Activated naive CD4-positive, alpha-beta T cell treated with anti-CD3 and anti-CD28 coated beads, Interleukin-2, amount 10 ng/mL, durations not matched to agents 7 days and 5 days (primary cell): ENCODE measurements at regions not wholly inside any gene's neighbourhood (a gene's known extent, or its start where the extent isn't known, plus 50 kb on each side); places are given as distances from the start of the nearest gene placed in this dataset.

Experiments used
- CTCF ChIA-PET: fragments of 350-600 bp; sonication (Branson Sonifier 250); formaldehyde crosslinking; loops from one replicate; lab custom pipeline; 2021; ENCODE audit warnings: antibody characterized with exemption; lab: Charles Lee
- DNase-seq: peaks from one replicate; pipeline ENCODE4 v3.0.0-alpha.2; 2020
- H3K27ac Mint-ChIP-seq: one replicate; pipeline ENCODE4 v1.8.0; 2021; ENCODE audit warnings: mild to moderate bottlenecking, moderate library complexity, mixed read lengths
- H3K27me3 Mint-ChIP-seq: one replicate; pipeline ENCODE4 v1.8.0; 2021; ENCODE audit warnings: mild to moderate bottlenecking, mixed read lengths
- H3K36me3 Mint-ChIP-seq: one replicate; pipeline ENCODE4 v1.8.0; 2021; ENCODE audit warnings: mixed read lengths
- H3K4me1 Mint-ChIP-seq: one replicate; pipeline ENCODE4 v1.8.0; 2021; ENCODE audit warnings: mixed read lengths
- H3K4me3 Mint-ChIP-seq: one replicate; pipeline ENCODE4 v1.8.0; 2021; ENCODE audit warnings: mild to moderate bottlenecking, moderate library complexity, mixed read lengths
- H3K9me3 Mint-ChIP-seq: one replicate; pipeline ENCODE4 v1.8.0; 2021; ENCODE audit warnings: mixed read lengths

DNA sequence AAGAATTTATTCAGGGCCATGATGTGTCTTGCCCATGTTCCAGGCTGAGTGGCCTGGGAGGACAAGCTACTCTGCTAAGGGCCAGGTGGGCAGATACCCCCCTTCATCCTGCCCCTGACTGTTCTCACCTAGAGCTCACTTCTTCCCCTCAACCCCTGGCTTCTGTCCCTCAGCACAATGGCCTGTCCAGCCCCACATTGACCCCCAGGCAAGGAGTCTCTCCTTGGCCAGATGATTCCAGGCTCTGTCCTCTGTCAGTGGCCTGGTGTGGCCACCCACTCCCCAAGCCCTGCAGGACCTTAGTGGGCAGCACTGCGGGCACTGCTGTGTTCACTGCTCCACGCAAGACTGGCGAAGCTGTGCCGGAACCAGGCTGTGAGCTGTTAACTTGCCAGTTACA is 460.0 kb downstream of the MATN1 start:
- no peaks in the 10 kb centered on the region for H3K9me3 Mint-ChIP-seq
- peaks cover 10% of the 10 kb centered on the region for H3K27me3 Mint-ChIP-seq
- no peaks in the 10 kb centered on the region for H3K4me1 Mint-ChIP-seq
- H3K27ac Mint-ChIP-seq, result no peak overlapping the region
- no peak for DNase-seq
- CTCF ChIA-PET, result no interaction called here
- no peak overlapping the region for H3K4me3 Mint-ChIP-seq
- no peaks in the 10 kb centered on the region for H3K36me3 Mint-ChIP-seq

GRCh38 chr1:30262158-30262557 is 461.2 kb downstream of the MATN1 start:
- Mint-ChIP-seq H3K4me1 (no peaks in the 10 kb centered on the region), H3K4me3 (no peak overlapping the region), H3K27ac (no peak overlapping the region), H3K27me3 (peaks cover 7% of the 10 kb centered on the region), H3K36me3 (no peaks in the 10 kb centered on the region), H3K9me3 (no peaks in the 10 kb centered on the region)
- DNase-seq, result no peak
- CTCF ChIA-PET, result no interaction called here

- DNase-seq, result no peak
- H3K4me1 Mint-ChIP-seq, result no peaks in the 10 kb centered on the region
- CTCF ChIA-PET, result no interaction called here
- H3K36me3 Mint-ChIP-seq, result no peaks in the 10 kb centered on the region
- no peaks in the 10 kb centered on the region for H3K9me3 Mint-ChIP-seq
- no peak overlapping the region for H3K4me3 Mint-ChIP-seq
- no peak overlapping the region for H3K27ac Mint-ChIP-seq
- H3K27me3 Mint-ChIP-seq, result peaks cover 4% of the 10 kb centered on the region
Measured at GRCh38 chr1:30260318-30260717, 463.1 kb downstream of the MATN1 start.

- DNase-seq, result no peak
- no peak overlapping the region for H3K27ac Mint-ChIP-seq
- no peaks in the 10 kb centered on the region for H3K4me1 Mint-ChIP-seq
- H3K27me3 Mint-ChIP-seq, result peaks cover 4% of the 10 kb centered on the region
- CTCF ChIA-PET, result no interaction called here
- H3K9me3 Mint-ChIP-seq, result no peaks in the 10 kb centered on the region
- no peaks in the 10 kb centered on the region for H3K36me3 Mint-ChIP-seq
- no peak overlapping the region for H3K4me3 Mint-ChIP-seq
Measured at GRCh38 chr1:30259631-30260030, 463.8 kb downstream of the MATN1 start.

DNA sequence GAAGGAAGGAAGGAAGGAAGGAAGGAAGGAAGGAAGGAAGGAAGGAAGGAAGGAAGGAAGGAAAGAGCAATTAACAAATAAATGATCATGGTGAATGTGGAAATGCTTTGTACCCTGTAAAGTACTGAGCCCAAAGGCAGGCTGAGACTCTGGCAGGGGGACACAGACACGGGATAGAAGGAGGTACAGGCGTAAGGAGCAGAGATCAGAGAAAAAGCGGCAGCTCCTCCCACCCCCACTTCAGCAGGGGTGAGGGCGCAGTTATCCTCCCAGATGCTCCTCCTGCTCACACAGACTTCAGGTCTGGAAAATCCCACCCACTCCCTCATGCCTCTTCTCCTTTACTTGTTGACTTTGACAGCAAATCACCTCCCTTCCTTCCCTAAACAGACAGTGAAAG is 464.5 kb downstream of the MATN1 start:
- Mint-ChIP-seq H3K36me3 (no peaks in the 10 kb centered on the region), H3K9me3 (no peaks in the 10 kb centered on the region), H3K4me1 (no peaks in the 10 kb centered on the region), H3K4me3 (no peak overlapping the region), H3K27ac (no peak overlapping the region), H3K27me3 (peaks cover 4% of the 10 kb centered on the region)
- DNase-seq, result no peak
- CTCF ChIA-PET, result no interaction called here

GRCh38 chr1:30258471-30258870 is 464.9 kb downstream of the MATN1 start:
- CTCF ChIA-PET, result no interaction called here
- Mint-ChIP-seq H3K27me3 (peaks cover 5% of the 10 kb centered on the region), H3K4me1 (no peaks in the 10 kb centered on the region), H3K4me3 (no peak overlapping the region), H3K36me3 (no peaks in the 10 kb centered on the region), H3K9me3 (no peaks in the 10 kb centered on the region), H3K27ac (no peak overlapping the region)
- DNase-seq, result no peak

GRCh38 chr1:30257742-30258380 is 465.5 kb downstream of the MATN1 start:
- Mint-ChIP-seq H3K9me3 (no peaks in the 10 kb centered on the region), H3K27me3 (peaks cover 9% of the 10 kb centered on the region), H3K27ac (no peak overlapping the region), H3K4me3 (no peak overlapping the region), H3K4me1 (no peaks in the 10 kb centered on the region), H3K36me3 (no peaks in the 10 kb centered on the region)
- CTCF ChIA-PET, result interaction anchor here (0.6 kb wide), 1 partner anchor 391 kb away, joined by 3 read pairs; no protein-coding TSS in a partner anchor
- no peak for DNase-seq

- Mint-ChIP-seq H3K9me3 (no peaks in the 10 kb centered on the region), H3K36me3 (no peaks in the 10 kb centered on the region), H3K27ac (no peak overlapping the region), H3K27me3 (peaks cover 9% of the 10 kb centered on the region), H3K4me1 (no peaks in the 10 kb centered on the region), H3K4me3 (no peak overlapping the region)
- CTCF ChIA-PET, result interaction anchor here (0.6 kb wide), 1 partner anchor 392 kb away, joined by 3 read pairs; no protein-coding TSS in a partner anchor
- no peak for DNase-seq
Measured at GRCh38 chr1:30257322-30257721, 466.1 kb downstream of the MATN1 start.

- H3K36me3 Mint-ChIP-seq, result no peaks in the 10 kb centered on the region
- CTCF ChIA-PET, result no interaction called here
- H3K9me3 Mint-ChIP-seq, result no peaks in the 10 kb centered on the region
- peaks cover 12% of the 10 kb centered on the region for H3K27me3 Mint-ChIP-seq
- DNase-seq, result no peak
- H3K4me1 Mint-ChIP-seq, result no peaks in the 10 kb centered on the region
- no peak overlapping the region for H3K4me3 Mint-ChIP-seq
- H3K27ac Mint-ChIP-seq, result no peak overlapping the region
Measured at GRCh38 chr1:30256911-30257310, 466.5 kb downstream of the MATN1 start.

- Mint-ChIP-seq H3K9me3 (no peaks in the 10 kb centered on the region), H3K4me1 (no peaks in the 10 kb centered on the region)
Measured at GRCh38 chr1:30255111-30255724, 468.2 kb downstream of the MATN1 start.

GRCh38 chr1:30253807-30254440 is 469.5 kb downstream of the MATN1 start:
- no peak for DNase-seq
- CTCF ChIA-PET, result no interaction called here
- Mint-ChIP-seq H3K4me3 (no peak overlapping the region), H3K4me1 (no peaks in the 10 kb centered on the region), H3K27ac (no peak overlapping the region), H3K36me3 (no peaks in the 10 kb centered on the region), H3K9me3 (no peaks in the 10 kb centered on the region), H3K27me3 (peaks cover 8% of the 10 kb centered on the region)

More at GRCh38 chr1:30255111-30255724, 468.2 kb downstream of the MATN1 start:
- H3K27me3 Mint-ChIP-seq, result peaks cover 12% of the 10 kb centered on the region
- no peak overlapping the region for H3K27ac Mint-ChIP-seq
- DNase-seq, result no peak
- no peak overlapping the region for H3K4me3 Mint-ChIP-seq
- no peaks in the 10 kb centered on the region for H3K36me3 Mint-ChIP-seq
- CTCF ChIA-PET, result no interaction called here

DNA sequence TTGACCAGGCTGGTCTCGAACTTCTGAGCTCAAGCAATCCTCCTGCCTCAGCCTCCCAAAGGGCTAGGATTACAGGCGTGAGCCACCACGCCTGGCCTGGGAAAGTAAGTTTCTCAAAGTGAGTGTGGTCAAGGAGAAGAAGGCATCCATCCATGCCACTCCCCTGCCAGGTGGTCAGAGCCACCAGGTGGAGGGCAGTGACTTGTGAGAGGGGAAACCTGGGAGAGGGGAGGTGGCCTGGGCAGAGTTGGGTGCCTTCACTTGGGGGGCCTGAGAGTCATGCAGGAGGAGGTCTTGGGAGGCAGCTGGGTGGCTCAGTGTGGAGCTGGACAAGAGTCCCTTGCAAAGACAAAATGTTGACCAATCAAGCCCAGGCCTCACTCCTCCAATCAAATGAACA is 470.0 kb downstream of the MATN1 start:
- CTCF ChIA-PET, result no interaction called here
- no peaks in the 10 kb centered on the region for H3K36me3 Mint-ChIP-seq

GRCh38 chr1:30250984-30251850 is 472.2 kb downstream of the MATN1 start:
- Mint-ChIP-seq H3K4me1 (no peaks in the 10 kb centered on the region), H3K4me3 (no peak overlapping the region), H3K27ac (no peak overlapping the region), H3K36me3 (no peaks in the 10 kb centered on the region), H3K27me3 (peaks cover 8% of the 10 kb centered on the region), H3K9me3 (no peaks in the 10 kb centered on the region)
- DNase-seq, result no peak
- CTCF ChIA-PET, result no interaction called here

More for the DNA sequence above, 470.0 kb downstream of the MATN1 start:
- Mint-ChIP-seq H3K4me1 (no peaks in the 10 kb centered on the region), H3K27ac (no peak overlapping the region), H3K4me3 (no peak overlapping the region), H3K9me3 (no peaks in the 10 kb centered on the region), H3K27me3 (peaks cover 8% of the 10 kb centered on the region)
- DNase-seq, result no peak

DNA sequence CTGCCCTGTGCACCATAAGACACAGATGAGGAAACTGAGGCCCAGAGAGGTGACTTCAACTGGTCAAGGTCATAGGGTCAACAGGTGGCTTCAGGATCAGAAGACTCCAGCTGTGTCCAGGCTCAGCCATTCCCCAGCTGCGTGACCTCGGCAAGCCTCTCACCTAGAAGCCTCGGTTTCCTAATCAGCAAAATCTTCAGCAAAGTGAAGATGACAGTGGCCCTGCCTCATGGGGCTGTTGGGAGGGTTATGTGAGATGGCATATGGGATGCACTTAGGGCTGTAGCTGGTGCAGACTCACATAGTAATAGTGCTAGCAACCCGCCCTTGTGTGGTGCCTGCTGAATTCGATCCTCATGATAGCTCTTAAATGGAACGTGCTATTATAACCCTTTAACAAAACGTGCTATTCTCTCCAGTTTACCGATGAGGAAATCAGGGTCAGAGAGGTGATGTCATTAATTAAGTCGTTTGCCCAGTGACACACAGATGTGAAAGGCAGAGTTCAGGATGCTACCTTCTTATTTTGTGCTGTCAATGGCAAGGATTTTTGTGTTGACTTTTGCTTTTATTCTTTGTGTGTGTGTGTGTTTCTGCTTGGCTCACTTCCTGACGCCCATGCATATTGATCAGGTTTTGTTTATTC is 472.9 kb downstream of the MATN1 start:
- no peak overlapping the region for H3K4me3 Mint-ChIP-seq
- no peaks in the 10 kb centered on the region for H3K9me3 Mint-ChIP-seq
- no peak overlapping the region for H3K27ac Mint-ChIP-seq
- peaks cover 8% of the 10 kb centered on the region for H3K27me3 Mint-ChIP-seq
- no peaks in the 10 kb centered on the region for H3K4me1 Mint-ChIP-seq
- DNase-seq, result no peak
- H3K36me3 Mint-ChIP-seq, result no peaks in the 10 kb centered on the region
- CTCF ChIA-PET, result no interaction called here
